IPS-18c (cell line): ENCODE measurements at regions not wholly inside any gene's neighbourhood (a gene's known extent, or its start where the extent isn't known, plus 50 kb on each side); places are given as distances from the start of the nearest gene placed in this dataset.
"Not testable (repeated sequence)": the region's sequence is repeated elsewhere in the genome, so short reads cannot be mapped to it uniquely, and the experiment has no call there.

Experiments used
- H3K4me3 ChIP-seq: 2 replicates; pipeline ENCODE4 v1.7.0; 2013; ENCODE audit warnings: low read depth, mild to moderate bottlenecking, low read length, moderate library complexity; ENCODE audit not compliant: insufficient read depth
- H3K9me3 ChIP-seq: one replicate; pipeline ENCODE4 v1.6.1; 2013; ENCODE audit warnings: mild to moderate bottlenecking, low read length, moderate library complexity; ENCODE audit not compliant: control insufficient read depth, insufficient read depth

GRCh38 chr13:104530741-104531140 is 1464.5 kb upstream of the SLC10A2 start:
- no peaks in the 10 kb centered on the region for H3K9me3 ChIP-seq
- H3K4me3 ChIP-seq = no peak overlapping the region

DNA sequence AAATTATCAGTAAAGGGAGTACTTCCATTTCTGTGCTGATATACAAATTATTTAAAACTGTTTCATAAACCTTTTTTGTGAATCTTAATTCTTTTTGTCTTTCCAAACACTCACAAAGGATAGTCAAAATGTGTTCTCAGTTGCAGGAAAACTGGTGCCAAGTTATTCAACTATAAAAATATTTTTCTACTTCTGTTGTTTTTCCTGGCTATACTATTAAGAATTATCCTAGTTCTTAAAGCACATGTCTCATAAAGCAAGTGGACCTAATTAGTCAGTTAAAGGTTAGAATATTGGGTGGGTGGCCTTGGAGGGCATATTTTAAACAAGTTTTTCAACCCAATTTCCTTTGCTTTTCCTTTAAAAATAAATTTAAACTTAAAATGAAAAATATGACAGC is 1460.3 kb upstream of the SLC10A2 start:
- no peaks in the 10 kb centered on the region for H3K9me3 ChIP-seq
- H3K4me3 ChIP-seq = no peak overlapping the region

- no peak overlapping the region for H3K4me3 ChIP-seq
These were observed 1459.2 kb upstream of the SLC10A2 start for GRCh38 chr13:104525467-104525866.

DNA sequence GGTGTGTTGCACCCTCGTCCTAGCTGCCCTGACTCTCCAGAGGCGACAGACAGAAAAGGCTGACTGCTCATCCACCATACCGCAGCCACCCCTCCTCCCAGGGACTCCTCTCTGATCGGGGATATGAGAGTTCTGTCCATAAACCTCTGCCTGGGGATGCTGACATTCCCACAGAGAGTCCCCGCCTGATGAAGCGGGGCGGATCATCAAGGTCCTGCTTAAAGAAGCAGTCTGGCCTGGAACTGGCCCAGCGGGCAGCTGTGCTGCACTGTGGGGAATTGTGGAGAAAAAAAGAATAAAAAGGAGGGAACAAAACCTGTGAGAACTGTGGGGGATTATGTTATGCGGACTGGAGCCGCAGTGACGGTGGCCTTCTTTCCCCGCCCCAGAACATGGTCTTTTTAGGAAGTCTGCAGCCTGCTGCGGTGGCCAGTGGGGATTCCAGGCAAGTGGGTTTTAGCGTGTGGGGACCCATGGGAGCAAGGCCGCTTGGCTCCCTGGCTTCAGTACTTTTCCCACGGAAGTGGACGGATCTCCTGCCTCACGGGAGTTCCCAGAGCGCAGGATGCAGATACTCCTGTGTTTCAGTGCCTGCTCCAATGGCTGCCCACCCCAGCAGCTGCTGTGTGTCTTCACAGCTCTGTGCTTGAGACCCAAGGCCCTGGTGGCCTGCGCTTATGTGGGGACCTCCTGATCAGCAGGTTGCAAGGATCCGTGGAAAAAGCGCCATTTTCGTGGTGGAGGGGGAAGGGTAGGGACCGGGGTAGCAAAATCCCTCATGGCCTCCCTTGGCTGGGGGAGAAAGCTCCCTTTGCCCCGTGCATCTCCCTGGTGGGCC is 1456.2 kb upstream of the SLC10A2 start:
- H3K4me3 ChIP-seq = no peak overlapping the region; the same call in 1 of the 2 replicates
- no peaks in the 10 kb centered on the region for H3K9me3 ChIP-seq

More at GRCh38 chr13:104525467-104525866, 1459.2 kb upstream of the SLC10A2 start:
- no peaks in the 10 kb centered on the region for H3K9me3 ChIP-seq

- Histone ChIP-seq H3K9me3 (no peaks in the 10 kb centered on the region), H3K4me3 (no peak overlapping the region)
These were observed 1444.2 kb upstream of the SLC10A2 start for GRCh38 chr13:104510422-104510821.

- not testable (repeated sequence) for H3K4me3 ChIP-seq, H3K9me3 ChIP-seq
These were observed 1427.3 kb upstream of the SLC10A2 start for GRCh38 chr13:104493502-104493901.

DNA sequence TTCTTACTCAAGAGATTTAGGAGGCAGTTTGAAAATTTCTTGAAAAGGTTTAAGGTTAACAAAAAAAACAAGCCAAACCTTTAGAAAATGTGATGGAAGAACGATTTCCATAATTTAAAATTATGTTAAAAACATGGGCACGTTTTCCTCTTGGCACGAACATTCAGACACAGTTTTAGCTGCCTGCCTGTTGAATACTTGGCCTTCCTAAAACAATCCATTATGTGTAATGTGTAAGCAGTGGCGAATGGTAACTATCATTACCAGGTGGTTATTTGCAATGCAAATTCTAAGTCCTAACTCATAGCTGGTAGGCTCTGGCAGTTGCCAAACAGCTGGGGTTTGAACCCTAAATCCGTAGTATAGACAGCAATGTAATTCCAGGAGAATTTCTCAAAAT is 1425.7 kb upstream of the SLC10A2 start:
- Histone ChIP-seq H3K9me3 (no peaks in the 10 kb centered on the region), H3K4me3 (no peak overlapping the region)

DNA sequence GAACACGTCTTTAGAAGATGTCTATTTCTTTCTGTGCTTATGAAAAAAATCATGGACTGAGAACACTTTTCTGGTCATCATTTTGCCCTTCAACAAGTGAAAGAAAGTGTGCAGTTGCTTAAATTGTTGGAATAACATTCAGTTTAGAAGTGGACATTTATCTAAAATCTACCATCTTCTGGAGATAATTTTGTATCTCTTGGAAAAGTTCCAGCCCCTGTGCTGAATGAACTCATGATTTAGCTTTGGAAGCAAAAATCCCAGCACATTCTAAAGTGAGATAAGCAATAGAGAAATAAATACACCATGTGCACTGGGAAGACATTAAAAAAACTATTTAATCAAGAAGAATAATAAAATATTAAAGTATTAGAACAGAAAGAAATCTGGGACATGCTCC is 1420.8 kb upstream of the SLC10A2 start:
- peaks cover 2% of the 10 kb centered on the region for H3K9me3 ChIP-seq
- no peak overlapping the region for H3K4me3 ChIP-seq

GRCh38 chr13:104485571-104485970 is 1419.4 kb upstream of the SLC10A2 start:
- no peak overlapping the region for H3K4me3 ChIP-seq
- peaks cover 2% of the 10 kb centered on the region for H3K9me3 ChIP-seq

DNA sequence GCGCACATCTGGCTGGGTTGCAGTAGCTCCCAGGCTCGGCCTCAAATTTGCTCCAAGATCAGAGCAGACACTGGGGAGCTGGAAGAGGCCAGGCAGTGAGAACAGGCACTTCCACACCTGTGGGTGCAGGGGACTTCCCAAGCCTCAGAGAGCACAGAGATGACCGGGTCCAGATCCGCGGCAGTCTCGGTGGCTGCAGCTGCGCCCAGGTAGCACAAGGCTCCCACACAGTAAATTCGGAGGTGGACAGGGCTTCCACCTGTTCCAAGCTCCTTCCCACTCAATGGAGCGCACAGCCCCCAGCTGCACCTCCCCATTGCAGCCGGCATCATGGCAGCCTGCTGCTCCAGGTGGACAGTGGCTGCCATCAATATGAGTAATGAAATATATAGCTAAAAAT is 1417.4 kb upstream of the SLC10A2 start:
- H3K4me3 ChIP-seq = no peak overlapping the region
- peaks cover 2% of the 10 kb centered on the region for H3K9me3 ChIP-seq

GRCh38 chr13:104477261-104477660 is 1411.0 kb upstream of the SLC10A2 start:
- Histone ChIP-seq H3K4me3 (no peak overlapping the region), H3K9me3 (no peaks in the 10 kb centered on the region)

DNA sequence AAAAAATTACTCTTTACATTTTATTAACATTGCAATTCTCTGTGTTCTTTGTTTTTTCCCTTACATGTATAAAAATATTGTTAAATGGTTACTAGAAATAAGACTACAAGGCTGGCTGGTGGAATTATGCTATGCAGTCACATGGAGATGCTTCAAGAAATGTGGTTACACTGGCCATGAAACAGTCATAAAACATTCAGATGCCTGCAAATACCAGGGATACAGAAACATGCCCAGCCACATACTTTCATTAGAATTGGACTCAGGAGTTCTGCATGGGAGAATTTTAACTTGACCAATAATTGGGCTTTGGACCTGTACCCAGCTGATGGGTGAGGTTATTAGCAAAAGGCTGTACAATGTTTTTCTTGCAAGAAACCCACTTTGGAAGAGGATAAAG is 1407.7 kb upstream of the SLC10A2 start:
- H3K4me3 ChIP-seq = no peak overlapping the region
- H3K9me3 ChIP-seq = no peaks in the 10 kb centered on the region

DNA sequence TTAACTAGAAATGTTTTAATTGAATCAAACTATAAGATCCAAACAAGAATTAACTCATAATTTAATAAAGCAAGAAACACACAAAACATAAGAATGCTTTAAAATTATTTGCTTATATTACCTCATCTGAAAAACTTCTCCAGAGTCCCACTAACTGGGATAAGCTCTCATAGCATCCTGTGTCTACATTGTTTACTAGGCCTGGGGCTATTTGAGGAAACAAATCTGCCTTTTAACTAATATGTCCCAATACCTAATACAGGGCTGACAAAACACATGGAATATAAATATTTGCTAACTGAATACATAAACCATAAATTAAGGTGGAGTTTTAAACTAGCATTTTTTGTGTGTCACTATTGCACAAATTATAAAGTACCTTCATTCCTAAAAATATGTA is 1399.8 kb upstream of the SLC10A2 start:
- no peak overlapping the region for H3K4me3 ChIP-seq
- H3K9me3 ChIP-seq = no peaks in the 10 kb centered on the region

- Histone ChIP-seq H3K9me3 (no peaks in the 10 kb centered on the region), H3K4me3 (no peak overlapping the region)
These were observed 1394.8 kb upstream of the SLC10A2 start for GRCh38 chr13:104461049-104461448.

DNA sequence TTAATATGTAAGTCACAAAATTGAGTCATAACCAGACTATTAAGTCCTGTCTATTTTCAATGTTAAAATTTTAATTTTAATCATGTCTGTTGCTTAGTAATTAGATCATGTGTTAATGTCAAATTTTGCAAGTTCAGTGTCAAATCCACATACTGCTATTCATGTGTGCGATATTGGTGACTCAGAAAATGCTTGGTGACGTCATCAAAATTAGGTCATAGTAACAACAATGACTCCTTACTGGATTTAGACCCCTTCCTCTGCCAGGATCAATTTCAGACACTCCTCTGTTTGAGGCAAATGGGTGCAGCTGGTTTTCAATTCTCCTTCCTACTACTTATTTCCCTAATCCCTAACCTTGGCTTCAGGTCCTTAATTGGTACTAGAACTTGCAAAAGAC is 1394.3 kb upstream of the SLC10A2 start:
- Histone ChIP-seq H3K4me3 (no peak overlapping the region), H3K9me3 (no peaks in the 10 kb centered on the region)

- H3K9me3 ChIP-seq = no peaks in the 10 kb centered on the region
- H3K4me3 ChIP-seq = no peak overlapping the region
These were observed 1383.8 kb upstream of the SLC10A2 start for GRCh38 chr13:104450006-104450405.

DNA sequence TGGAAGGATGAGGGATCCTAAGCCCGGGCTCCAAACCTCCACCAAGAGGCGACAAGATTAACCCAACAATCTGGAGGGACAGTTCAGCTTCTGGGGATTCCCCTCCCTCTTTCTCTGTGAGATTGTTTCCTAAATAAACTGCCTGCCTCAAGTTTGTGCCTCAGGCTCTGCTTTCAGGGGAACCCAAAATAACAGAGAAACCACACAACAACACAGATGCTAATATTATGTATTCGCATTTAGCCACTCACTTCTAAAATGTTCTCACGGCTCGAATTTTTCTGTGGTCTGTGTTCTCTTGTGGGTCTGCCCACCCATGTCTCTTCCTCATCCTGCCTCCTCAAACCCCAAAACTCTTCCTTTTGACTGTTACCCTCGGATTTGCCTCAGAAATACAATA is 1381.1 kb upstream of the SLC10A2 start:
- Histone ChIP-seq H3K4me3 (no peak overlapping the region), H3K9me3 (no peaks in the 10 kb centered on the region)

- Histone ChIP-seq H3K4me3 (no peak overlapping the region), H3K9me3 (no peaks in the 10 kb centered on the region)
These were observed 1376.3 kb upstream of the SLC10A2 start for GRCh38 chr13:104442536-104442935.

DNA sequence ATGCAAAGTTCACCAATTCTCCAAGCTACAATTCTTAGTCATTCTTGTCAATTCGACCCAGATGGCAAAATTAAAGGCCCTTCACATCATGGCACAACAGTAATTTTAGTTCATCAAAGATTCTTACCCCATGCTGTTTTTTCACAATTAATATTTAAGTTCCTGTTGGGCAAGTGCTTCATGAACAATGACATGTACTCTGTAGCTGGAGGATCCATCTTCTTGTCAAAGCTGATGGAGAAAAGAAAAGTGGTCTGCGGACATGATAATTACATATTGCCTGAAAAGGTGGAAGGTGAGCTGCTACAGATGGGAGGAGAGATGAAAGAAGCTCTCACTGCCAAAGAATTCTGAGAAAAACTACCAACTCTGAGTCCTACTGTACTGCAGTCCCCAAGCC is 1370.3 kb upstream of the SLC10A2 start:
- Histone ChIP-seq H3K9me3 (no peaks in the 10 kb centered on the region), H3K4me3 (no peak overlapping the region)
